Calu3 (cell line): ENCODE measurements at regions not wholly inside any gene's neighbourhood (a gene's known extent, or its start where the extent isn't known, plus 50 kb on each side); places are given as distances from the start of the nearest gene placed in this dataset.

Source experiments
- BruUV-seq: library from RNA; stranded (reverse); fragments of 400-500 nt; replicated peaks from 2 replicates; lab custom pipeline; 2021; lab: Mats Ljungman, UMichigan
- CTCF ChIA-PET: fragments of 300-600 bp; sonication (Branson Sonifier 250); formaldehyde crosslinking; loops from one replicate; lab custom pipeline; 2022; ENCODE audit warnings: antibody characterized with exemption; lab: Charles Lee
- DNase-seq: peaks from one replicate; pipeline ENCODE4 v3.0.0; 2022
- H3K27ac Mint-ChIP-seq: one replicate; pipeline ENCODE4 v1.8.0; 2022; ENCODE audit warnings: mixed read lengths; ENCODE audit not compliant: unreplicated experiment
- H3K27me3 Mint-ChIP-seq: one replicate; pipeline ENCODE4 v1.8.0; 2022; ENCODE audit warnings: mixed read lengths; ENCODE audit not compliant: unreplicated experiment
- H3K36me3 Mint-ChIP-seq: one replicate; pipeline ENCODE4 v1.8.0; 2022; ENCODE audit warnings: mild to moderate bottlenecking, moderate library complexity, mixed read lengths; ENCODE audit not compliant: insufficient read depth, unreplicated experiment
- H3K4me1 Mint-ChIP-seq: one replicate; pipeline ENCODE4 v1.8.0; 2022; ENCODE audit warnings: mild to moderate bottlenecking, low read depth, mixed read lengths; ENCODE audit not compliant: unreplicated experiment
- H3K4me3 Mint-ChIP-seq: one replicate; pipeline ENCODE4 v1.8.0; 2022; ENCODE audit warnings: mild to moderate bottlenecking, low read depth, moderate library complexity, mixed read lengths; ENCODE audit not compliant: unreplicated experiment
- H3K9me3 Mint-ChIP-seq: one replicate; pipeline ENCODE4 v1.8.0; 2022; ENCODE audit warnings: low read depth, mixed read lengths; ENCODE audit not compliant: unreplicated experiment
- CTCF ChIP-seq: fragments of 200-600 bp; IDR thresholded peaks from one replicate; pipeline ENCODE4 v1.8.0; 2022; ENCODE audit warnings: antibody characterized with exemption; ENCODE audit not compliant: unreplicated experiment
- intact Hi-C: fragments of 100-400 bp; cut with micrococcal nuclease; formaldehyde crosslinking; loops from one replicate; pipeline ENCODE4 v1.10.0; 2022; ENCODE audit not compliant: unreplicated experiment

- TF ChIP-seq CTCF: no peak
Observed at GRCh38 chr1:208357644-208358507, 113.7 kb upstream of the PLXNA2 start.

GRCh38 chr1:208358651-208359050, 114.5 kb upstream of the PLXNA2 start:
- TF ChIP-seq CTCF: no peak
- no TSS peak for BruUV-seq
- CTCF ChIA-PET: interaction anchor here (0.6 kb wide), 1 partner anchor 8 kb away, joined by 7 read pairs; no protein-coding TSS in a partner anchor
- Mint-ChIP-seq H3K27ac (no peak overlapping the region), H3K9me3 (no peaks in the 10 kb centered on the region), H3K4me3 (no peak overlapping the region), H3K36me3 (no peaks in the 10 kb centered on the region), H3K27me3 (peaks cover 45% of the 10 kb centered on the region), H3K4me1 (no peaks in the 10 kb centered on the region)
- intact Hi-C loops: no loop called here
- no peak for DNase-seq

More at GRCh38 chr1:208357644-208358507, 113.7 kb upstream of the PLXNA2 start:
- no peak for DNase-seq
- no TSS peak for BruUV-seq
- intact Hi-C loops: no loop called here
- Mint-ChIP-seq H3K36me3 (no peaks in the 10 kb centered on the region), H3K4me1 (no peaks in the 10 kb centered on the region), H3K27ac (no peak overlapping the region), H3K27me3 (peaks cover 37% of the 10 kb centered on the region), H3K4me3 (no peak overlapping the region), H3K9me3 (no peaks in the 10 kb centered on the region)
- CTCF ChIA-PET: no interaction called here

- H3K4me3 Mint-ChIP-seq: no peak overlapping the region
- DNase-seq: no peak
- peaks cover 62% of the 10 kb centered on the region for H3K27me3 Mint-ChIP-seq
- intact Hi-C loops: no loop called here
- BruUV-seq: no TSS peak
- no peak overlapping the region for H3K27ac Mint-ChIP-seq
- no peaks in the 10 kb centered on the region for H3K9me3 Mint-ChIP-seq
- H3K36me3 Mint-ChIP-seq: no peaks in the 10 kb centered on the region
- no peak for TF ChIP-seq CTCF
- H3K4me1 Mint-ChIP-seq: no peaks in the 10 kb centered on the region
- CTCF ChIA-PET: no interaction called here
Observed at GRCh38 chr1:208362011-208362410, 117.8 kb upstream of the PLXNA2 start.

- Mint-ChIP-seq H3K4me1 (no peaks in the 10 kb centered on the region), H3K9me3 (no peaks in the 10 kb centered on the region), H3K27ac (no peak overlapping the region), H3K4me3 (no peak overlapping the region), H3K27me3 (peaks cover 52% of the 10 kb centered on the region), H3K36me3 (no peaks in the 10 kb centered on the region)
- DNase-seq: no peak
- BruUV-seq: no TSS peak
- intact Hi-C loops: no loop called here
- CTCF ChIA-PET: interaction anchor here (1.2 kb wide), 1 partner anchor 344 kb away, joined by 3 read pairs; no protein-coding TSS in a partner anchor
- TF ChIP-seq CTCF: no peak
Observed at GRCh38 chr1:208366559-208366958, 122.4 kb upstream of the PLXNA2 start.
